ENCODE measurements at regions not wholly inside any gene's neighbourhood (a gene's known extent, or its start where the extent isn't known, plus 50 kb on each side); places are given as distances from the start of the nearest gene placed in this dataset.

- TF ChIP-seq CTCF (IDR thresholded peaks at IDR 0.05) (no peak), POLR2A (IDR thresholded peaks at IDR 0.05) (no peak)
Observed at GRCh38 chr2:37499113-37499512, 154.7 kb downstream of the QPCT start.
